C4-2B (cell line): ENCODE measurements at regions not wholly inside any gene's neighbourhood (a gene's known extent, or its start where the extent isn't known, plus 50 kb on each side); places are given as distances from the start of the nearest gene placed in this dataset.

Source experiments
- CTCF ChIP-seq: fragments of 450-650 bp; conservative IDR thresholded peaks from 2 replicates; pipeline ENCODE4 v1.5.1; 2017; ENCODE audit warnings: mild to moderate bottlenecking
- ZFX ChIP-seq: fragments of 450-650 bp; IDR thresholded peaks from 2 replicates; pipeline ENCODE4 v1.6.1; 2017

DNA sequence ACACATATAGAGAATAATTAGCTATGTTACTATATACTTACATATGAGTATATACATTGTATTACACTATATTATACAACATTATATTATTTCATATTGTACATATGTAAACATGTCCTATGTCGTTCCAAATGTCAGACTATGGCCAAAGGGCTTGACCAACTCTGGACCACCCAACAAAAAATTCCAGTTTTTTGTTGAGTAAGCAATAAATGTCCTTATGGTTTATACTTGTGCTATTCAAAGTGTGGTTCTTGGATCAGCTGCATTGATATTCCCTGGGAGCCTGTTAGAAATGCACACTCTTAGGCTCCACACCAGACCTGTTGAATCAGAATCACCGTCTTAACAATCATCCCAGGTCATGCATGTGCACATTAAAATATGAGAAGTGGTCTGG lies 225.4 kb upstream of the ZFP64 start:
- TF ChIP-seq CTCF (no peak), ZFX (no peak)
